NK-92 treated with Interleukin-12 subunit alpha and Interleukin-12 subunit beta, amount 100 ng/mL, for 24 hours (cell line): ENCODE measurements at regions not wholly inside any gene's neighbourhood (a gene's known extent, or its start where the extent isn't known, plus 50 kb on each side); places are given as distances from the start of the nearest gene placed in this dataset.
"Not testable (repeated sequence)": the region's sequence is repeated elsewhere in the genome, so short reads cannot be mapped to it uniquely, and the experiment has no call there.

Experiments
- DNase-seq: peaks from one replicate; lab custom pipeline; 2025; lab: John Stamatoyannopoulos, UW

DNA sequence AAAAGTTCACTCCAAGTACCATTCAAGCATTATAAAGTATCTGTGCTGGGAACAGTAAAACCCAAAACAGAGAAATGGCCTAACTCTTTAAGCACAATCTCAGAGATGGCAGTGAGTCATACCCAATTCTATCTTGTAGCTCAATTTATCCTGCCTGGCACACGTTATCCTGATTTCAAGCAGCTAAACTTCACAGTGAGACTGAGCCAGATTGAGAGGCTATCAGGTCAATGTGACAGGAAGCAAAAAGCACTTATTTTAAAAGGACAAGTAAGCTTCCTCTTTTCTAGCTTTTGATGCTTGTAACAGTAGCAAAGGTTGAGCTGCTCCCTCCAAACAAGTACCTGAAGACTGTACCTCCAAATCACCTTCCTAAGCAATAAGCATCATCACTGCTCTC lies 324.9 kb downstream of the NAF1 start:
- DNase-seq = no peak

DNA sequence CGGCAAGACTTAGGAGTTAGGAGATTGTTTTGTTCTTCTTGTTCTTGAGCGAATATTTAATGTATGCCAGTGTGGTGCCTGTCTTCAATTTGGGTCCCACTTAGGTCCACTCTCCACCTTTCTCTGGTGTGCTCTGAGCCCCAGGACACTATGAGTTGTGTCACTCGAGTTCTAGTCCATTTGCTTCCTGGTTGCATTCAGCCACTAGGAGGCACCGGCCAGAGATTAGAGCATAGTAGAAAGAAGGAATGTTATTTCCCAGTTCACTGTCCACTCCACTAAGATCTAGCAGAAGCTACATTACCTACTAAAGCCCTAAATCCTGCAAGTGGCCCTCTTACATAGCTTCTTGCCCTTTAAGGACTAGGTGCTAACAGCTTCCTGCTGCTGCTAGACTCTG lies 326.9 kb downstream of the NAF1 start:
- no peak for DNase-seq

DNA sequence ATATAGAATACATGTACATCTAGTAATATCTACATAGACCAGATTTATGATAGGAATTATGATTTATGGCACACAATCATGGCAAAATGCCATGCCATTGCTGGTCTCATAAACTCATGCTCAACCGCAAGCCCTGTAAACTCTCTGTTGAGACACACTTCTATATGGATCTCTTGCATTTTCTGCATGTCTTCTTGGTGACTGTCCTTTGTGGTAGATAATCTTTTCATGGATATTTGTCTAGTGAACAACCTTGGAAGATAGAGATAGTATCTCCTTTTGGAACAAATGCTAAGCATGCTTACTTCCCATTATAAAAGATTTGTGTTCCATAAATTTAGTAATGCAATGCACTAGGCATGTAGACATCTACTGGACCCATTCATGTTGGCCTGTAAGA lies 328.0 kb downstream of the NAF1 start:
- DNase-seq = no peak

DNA sequence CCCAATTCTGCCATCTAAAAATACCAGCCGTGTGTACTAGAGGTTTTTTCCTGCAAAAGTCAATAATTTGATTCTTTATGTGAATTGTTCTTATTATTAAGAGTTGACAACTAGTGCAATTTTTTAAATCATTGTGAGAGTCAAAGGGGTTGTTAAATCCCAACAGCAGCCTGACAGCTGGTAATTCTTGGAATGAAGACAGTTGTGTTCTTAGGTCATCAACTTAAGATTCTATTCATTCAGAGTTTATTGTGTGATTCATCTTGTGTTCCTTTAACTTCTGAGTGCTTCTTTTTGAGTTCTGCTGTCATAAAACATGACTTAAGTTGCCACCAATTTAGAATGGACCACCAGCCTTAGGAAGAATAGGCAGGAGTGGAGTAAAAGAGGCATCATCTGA lies 329.0 kb downstream of the NAF1 start:
- DNase-seq = no peak

DNA sequence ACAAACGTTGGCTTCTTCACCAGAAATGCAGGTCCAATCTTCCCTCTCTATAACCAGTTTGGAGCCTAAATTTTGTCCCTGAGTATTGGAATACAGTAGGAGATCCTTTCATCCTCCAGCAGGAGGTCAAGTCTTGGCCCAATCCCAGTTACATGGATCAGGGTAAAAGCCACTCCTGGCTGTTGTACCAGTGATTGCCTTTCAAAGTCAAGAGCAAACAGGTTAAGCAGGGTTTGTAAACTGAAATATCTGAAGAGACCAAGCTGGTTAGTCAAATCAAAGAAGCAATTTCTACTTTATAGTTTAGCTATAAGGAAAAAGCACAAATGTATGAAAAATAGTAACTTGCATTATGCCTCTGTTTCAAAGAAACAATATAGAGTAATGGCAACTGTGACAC lies 329.4 kb downstream of the NAF1 start:
- DNase-seq = no peak

DNA sequence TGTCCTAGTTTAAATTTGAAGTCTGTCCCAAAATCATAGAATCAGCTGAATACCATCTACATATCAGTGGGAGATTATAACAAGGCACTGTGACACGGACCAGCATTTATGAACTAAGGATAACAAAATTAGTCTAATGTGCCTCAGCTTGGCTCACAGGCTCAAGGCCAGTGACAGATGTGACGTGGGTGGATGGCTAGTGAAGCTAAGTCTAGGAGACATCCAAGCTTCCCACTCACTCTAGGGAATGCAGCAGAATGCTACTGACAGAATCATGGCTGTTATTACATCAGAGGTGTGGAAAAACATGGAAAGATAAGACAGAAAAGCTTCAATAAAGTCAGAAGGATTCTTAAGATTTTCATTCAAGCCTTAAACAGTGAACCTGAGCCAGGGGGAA lies 329.9 kb downstream of the NAF1 start:
- DNase-seq = no peak

DNA sequence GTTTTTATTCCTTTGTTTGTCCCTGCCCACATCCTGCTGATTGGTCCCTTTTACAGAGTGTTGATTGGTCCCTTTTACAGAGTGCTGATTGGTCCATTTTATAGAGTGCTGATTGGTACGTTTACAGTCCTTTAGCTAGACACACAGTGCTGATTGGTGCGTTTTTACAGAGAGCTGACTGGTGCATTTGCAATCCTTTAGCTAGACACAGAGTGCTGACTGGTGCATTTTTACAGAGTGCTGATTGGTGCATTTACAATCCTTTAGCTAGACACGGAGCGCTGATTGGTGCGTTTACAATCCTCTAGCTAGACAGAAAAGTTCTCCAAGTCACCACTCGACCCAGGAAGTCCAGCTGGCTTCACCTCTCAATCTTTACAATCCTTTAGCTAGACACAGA lies 330.4 kb downstream of the NAF1 start:
- DNase-seq = not testable (repeated sequence)

DNA sequence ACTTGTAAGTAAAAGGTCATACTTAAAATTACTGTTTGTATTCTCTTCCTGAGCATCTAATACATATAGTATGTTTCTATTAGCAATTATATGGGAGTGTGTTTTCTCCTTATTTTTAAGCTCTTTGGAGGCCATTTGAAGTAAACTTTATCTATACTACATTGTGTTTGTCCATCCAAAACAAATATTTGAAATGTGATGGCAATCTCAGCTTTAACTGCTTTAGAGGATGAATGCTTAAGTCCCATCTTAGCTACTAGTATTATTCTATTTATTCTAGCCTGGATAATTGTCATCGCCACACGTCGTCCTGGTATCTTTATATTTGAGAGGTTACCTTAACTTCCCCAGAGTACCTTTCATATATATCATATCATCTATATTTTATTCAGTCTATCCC lies 335.8 kb downstream of the NAF1 start:
- DNase-seq = no peak

DNA sequence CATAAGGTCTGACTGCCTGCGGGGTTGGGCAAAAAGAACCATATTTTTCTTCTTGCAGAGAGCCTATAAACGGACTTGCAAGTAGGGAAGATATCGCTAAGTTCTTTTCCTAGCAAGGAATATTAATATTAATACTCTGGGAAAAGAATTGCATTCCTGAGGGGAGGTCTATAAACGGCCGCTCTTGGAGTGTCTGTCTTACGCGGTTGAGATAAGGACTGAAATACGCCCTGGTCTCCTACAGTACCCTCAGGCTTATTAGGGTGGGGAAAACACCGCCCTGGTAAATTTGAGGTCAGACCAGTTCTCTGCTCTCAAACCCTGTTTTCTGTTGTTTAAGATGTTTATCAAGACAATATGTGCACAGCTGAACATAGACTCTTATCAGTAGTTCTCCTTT lies 349.3 kb downstream of the NAF1 start:
- not testable (repeated sequence) for DNase-seq

DNA sequence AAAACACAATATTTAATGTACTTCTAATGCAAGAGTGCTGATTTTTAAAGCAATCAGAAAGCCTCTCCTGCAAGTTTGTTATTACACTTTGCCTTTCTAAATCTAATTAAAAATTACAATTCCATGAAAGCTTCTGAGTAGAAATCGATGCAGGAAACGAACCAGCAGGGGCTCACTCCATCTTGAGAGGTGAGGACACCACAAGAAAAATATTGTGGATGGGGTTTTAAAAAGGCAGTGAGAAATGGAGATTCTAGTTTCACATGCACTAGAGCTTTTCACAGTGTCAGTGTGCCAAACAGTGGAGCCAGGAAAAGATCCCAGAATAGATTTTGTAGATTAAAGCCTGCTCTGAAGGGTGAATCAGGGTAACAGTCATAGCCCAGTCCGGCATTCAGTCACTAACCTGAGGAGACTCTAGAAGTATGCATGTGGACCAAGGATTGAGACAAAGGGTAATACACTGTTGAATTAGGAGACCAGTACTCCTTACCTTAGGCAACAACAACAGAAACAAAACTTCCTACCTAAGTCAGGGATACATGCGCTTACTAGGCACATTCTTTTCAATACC lies 362.3 kb downstream of the NAF1 start:
- no peak for DNase-seq

DNA sequence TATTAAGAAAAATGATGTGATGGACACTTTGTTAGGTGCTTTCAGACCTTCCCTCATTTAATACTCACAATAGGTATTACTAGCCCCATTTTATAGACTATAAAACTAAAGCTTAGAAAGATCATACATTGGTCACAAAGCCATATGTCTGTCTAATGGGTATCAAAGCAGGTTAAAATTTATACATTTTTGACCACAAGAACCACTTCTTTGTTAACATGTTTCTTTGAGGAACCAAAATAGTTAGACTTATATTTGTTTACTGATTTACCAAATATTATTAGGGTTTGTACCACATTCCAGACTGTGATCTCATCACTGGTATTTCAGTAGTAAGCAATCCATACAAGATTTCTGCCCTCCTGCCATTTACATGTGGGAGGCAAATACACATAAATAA lies 363.3 kb downstream of the NAF1 start:
- DNase-seq = no peak

DNA sequence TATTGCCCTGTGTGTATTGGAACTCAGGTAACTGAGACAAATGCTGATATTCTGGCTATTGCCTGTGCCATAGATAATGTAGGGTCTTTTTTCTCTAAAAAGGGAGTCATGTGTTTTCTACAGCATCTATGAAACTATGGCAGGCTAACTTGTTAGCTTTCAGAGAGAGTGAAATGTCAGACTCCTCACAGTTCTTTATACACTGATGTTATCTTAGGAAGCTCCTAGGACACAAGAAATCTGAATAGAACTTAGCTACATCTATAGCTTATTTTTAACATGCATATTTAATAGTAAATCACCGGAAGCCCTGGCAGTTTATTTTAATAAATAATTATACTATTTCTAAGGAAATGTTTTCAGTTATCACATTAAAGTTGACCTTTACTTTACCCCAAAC lies 369.6 kb downstream of the NAF1 start:
- DNase-seq = no peak

DNA sequence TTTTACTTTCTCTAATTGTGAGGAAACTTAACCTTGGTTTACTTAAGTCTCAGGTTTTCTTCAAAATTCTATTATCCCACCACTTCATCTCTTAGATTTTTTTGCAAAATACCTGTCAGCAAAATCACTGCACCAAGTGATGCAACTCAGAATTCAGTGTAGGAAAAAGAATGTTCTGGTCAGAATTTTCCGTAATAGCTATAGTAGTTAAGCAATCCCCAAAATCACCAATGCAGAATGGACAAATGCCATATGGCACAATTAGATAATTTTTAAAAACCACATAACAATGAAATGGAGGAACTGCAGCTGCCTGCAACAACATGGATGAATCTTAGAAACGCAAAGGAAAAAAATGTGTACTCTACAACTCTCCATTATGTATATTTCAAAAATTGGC lies 373.1 kb downstream of the NAF1 start:
- no peak for DNase-seq

DNA sequence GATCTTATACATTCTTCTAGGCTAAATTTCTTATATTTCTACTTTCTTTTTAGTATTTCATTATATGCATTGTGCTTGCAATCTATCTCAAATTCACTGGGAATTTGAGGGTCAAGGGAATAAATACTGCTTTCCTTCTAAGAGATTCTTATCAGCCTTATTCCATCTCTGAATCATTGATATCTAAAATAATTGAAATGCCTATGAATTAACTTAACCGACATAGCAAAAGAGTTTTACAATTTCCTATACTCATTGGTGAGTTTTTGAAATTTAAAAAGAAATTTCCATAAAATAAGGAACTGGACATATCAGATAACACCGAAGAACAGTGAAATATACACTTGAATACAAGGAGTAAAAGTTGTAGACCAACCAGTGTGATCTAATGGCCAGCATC lies 373.7 kb downstream of the NAF1 start:
- DNase-seq = no peak

DNA sequence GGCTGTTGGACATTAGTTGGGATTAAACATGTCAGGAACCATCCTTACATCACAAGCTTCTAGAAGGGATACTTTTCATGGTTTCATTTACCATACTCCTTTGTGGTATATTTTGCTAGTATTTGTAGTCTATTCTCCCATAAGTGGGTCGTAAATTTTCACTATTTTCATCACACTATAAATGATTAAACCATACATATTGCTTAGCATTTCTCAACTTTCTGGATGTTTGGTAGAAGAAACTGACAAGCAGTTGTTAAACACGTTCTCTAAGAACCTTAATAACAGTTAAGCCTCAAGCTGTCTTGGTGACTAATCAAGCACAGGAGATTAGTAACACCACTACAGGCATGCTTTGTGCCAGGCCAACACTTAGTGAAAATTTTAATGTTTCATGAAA lies 375.5 kb downstream of the NAF1 start:
- DNase-seq = no peak

DNA sequence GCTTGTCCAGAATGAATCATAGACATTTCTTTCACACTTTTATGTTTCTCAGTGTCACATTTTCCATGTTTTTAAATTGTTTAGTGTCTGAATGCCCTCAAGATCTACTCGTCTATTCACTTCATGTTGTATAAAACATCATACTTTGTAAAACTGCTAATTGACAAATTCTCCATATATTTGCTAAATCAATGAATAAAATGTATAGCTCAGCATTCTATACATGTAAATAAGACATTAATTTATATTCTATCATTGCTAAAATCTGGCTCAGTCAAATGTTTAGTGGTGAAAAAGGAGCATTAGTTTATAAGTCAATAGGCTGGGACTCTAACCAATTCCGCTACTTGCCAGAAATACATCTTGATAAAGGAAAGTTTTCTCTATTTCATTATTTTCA lies 379.6 kb downstream of the NAF1 start:
- DNase-seq = no peak

DNA sequence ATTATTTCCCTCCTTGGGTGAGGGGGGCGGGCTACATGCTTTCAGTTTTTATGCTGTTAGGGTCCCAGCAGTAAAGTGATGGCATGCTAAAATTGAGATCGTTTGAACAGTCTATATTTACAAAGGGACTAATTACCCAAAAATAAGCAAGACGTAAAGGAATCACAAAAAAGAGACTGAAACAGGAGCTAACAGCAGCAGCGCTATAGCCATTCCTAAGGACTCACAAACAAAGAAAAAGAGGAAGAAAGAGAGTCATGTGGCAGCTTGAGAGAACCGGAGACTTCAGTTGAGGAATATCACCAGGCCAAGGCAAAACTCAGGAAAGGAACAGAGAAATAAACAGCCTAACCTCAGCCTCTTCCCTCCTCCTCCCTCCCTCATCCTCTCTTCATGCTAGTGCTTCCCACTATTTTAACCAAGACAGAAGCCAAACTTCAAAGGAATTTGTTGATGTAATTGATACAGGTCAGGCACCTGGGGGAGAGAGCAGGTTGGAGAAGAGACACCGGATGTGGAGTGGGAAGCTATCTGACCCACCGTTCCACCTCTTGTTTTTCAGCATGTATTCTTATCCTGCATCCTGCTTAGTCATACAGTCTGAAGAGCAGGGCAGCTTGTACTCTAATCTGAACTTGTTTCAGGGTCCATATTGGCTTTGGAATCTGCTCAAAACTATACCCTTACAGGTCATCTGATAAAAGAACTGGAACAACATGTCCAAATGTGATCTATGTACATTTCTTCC lies 383.7 kb downstream of the NAF1 start:
- DNase-seq = no peak

DNA sequence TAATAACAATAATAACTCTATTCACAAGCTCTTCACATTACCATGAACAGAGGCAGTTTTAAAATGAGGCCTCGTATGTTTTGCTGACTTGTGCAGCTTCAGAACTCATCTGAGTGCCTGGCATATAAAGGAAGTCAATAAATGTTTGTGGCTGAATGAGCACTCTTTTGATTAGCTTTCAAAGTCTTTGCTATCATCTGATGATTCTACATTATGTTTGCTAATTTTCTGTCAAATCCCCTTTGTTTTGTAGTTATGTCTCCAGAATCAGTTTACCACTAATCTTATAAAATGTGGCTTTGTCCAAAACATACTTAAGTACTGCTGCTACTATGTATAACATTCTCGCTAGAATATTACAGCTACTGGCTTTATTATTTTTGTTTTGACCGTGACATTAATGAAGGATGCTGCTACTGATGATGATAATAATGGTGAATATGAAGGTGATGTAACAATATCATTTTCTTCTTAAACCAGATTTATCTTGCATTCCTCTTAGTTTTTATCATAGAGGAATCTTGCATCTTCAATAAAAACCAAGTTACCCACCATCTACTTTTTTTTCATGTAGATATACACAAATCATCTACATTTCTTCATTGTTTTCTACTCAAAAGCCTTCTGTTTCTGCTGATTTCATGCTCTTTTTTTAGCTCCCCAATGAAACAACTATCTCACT lies 384.5 kb downstream of the NAF1 start:
- no peak for DNase-seq

DNA sequence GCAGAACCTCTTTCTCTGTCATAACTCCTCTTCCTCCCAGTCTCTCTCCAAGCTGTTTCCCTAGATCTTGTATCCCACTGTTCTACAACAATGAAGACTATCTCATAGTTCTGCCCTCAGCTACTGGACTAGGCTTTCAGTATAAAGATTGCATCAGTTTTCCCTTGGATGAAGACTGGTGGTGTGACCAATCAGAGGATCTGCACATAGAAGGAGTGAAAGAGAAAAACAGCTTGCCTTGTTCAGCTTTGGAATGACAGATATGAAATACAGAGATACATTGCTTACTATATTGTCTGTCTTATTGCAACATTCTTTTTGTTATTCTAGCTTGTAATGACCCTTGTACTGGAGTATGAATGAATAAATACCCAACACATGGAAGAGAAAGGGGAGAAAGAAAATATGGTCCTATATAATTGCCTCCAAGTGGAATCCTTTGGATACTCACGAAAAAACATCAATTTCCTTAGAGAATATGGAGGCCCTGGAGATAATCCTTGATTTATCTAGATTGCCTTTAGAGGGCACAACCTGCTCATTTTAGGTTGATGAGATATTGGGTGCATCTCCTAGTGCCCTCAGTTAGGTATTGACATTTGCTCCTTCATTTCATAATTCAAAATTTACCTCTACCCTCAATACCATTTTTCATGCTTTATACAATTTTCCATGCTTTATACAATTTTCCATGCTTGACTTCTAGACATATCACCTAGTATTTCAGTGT lies 395.8 kb downstream of the NAF1 start:
- DNase-seq = no peak

DNA sequence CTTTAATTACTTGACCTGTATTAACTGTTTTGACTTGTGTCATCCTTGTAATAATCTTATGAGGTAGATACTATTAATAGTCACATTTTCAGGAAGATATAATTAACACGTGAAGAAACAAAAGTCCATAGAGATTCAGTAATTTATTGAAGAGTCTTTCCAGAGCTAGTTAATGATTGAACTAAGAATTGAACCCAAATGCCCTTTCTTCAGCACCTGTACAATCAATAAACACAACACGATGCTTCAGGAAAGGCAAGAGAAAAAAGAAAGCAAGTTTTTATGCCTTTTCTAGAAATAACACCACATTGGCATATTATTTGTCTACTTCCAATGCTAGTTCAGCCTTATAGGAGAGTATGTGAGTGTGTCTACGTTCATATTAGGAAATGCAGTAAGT lies 399.6 kb downstream of the NAF1 start:
- DNase-seq = no peak

DNA sequence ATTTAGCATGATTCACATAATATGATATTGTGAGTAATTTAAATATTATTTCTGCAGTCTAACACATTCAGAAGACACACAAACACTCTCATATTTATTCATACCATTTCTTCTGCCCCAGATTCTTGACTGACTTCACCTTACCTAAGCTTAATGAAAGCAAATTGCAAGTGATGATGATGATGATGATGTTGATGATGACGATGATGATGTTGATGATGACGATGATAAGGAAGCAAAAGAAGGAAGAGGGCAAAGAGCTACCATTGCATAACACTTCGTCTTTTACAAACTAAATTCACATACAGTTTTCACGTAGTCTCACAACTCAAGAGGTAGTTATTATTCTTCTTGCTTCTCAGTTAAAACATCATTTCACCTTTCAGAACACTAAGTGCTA lies 404.7 kb downstream of the NAF1 start:
- no peak for DNase-seq

DNA sequence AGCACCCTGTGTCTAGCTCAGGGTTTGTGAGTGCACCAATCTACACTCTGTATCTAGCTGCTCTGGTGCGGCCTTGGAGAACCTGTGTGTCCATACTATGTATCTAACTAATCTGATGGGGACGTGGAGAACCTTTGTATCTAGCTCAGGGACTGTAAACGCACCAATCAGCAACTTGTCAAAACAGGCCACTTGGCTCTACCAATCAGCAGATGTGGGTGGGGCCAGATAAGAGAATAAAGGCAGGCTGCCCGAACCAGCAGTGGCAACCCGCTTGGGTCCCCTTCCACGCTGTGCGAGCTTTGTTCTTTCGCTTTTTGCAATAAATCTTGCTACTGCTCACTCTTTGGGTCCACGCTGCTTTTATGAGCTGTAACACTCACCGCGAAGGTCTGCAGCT lies 426.5 kb downstream of the NAF1 start:
- DNase-seq = not testable (repeated sequence)

DNA sequence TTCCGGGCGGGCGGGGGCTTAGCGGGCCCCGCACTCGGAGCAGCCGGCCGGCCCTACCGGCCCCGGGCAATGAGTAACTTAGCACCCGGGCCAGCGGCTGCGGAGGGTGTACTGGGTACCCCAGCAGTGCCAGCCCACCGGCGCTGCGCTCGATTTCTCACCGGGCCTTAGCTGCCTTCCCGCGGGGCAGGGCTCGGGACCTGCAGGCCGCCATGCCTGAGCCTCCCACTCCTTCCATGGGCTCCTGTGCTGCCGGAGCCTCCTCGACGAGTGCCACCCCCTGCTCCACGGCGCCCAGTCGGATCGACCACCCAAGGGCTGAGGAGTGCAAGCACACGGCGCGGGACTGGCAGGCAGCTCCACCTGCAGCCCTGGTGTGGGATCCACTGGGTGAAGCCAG lies 427.1 kb downstream of the NAF1 start:
- DNase-seq = not testable (repeated sequence)
